ENCODE measurements at regions not wholly inside any gene's neighbourhood (a gene's known extent, or its start where the extent isn't known, plus 50 kb on each side); places are given as distances from the start of the nearest gene placed in this dataset.

DNA sequence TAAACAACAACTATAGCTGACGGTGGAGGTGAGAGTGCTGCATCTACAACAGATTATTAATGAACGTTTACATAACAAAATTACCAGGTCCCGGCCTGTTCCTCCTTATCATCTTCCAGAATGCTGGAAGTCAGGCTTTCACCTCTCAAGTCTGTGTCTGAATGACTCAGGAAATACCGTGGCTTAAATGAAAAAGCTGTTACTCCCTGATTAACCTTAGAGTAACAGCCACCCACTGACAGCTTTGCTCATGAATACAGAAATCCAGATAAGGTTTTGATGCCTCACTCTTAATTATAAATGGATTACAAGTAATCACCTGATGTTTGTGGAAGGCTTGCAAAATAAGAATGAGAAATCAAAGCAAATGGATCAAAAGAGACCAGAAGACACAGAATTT, 885.3 kb upstream of the CELF4 start:
- H3K27me3 Mint-ChIP-seq (ENCODE audit: insufficient read depth, unreplicated experiment): no peaks in the 10 kb centered on the region

GRCh38 chr18:38445804-38446145, 880.2 kb upstream of the CELF4 start:
- POLR2A ChIA-PET: no interaction called here
- no peak for TF ChIP-seq CTCF (IDR thresholded peaks at IDR 0.05; ENCODE audit: unreplicated experiment)
- DNase-seq (ENCODE audit: unreplicated experiment): no peak
- no peak overlapping the region for H3K4me3 Mint-ChIP-seq (ENCODE audit: unreplicated experiment)
- H3K9me3 Mint-ChIP-seq (ENCODE audit: unreplicated experiment): peaks cover 6% of the 10 kb centered on the region
- intact Hi-C loops (cut with micrococcal nuclease): no loop called here
- CTCF ChIA-PET: no interaction called here
- no peak overlapping the region for H3K27ac Mint-ChIP-seq (ENCODE audit: low read depth, unreplicated experiment)
- BruUV-seq (replicated peaks): no TSS peak
- no peaks in the 10 kb centered on the region for H3K4me1 Mint-ChIP-seq (ENCODE audit: insufficient read depth, unreplicated experiment)
- no peaks in the 10 kb centered on the region for H3K36me3 Mint-ChIP-seq (ENCODE audit: insufficient read depth, unreplicated experiment)
- H3K27me3 Mint-ChIP-seq (ENCODE audit: insufficient read depth, unreplicated experiment): no peaks in the 10 kb centered on the region

More for the DNA sequence above, 885.3 kb upstream of the CELF4 start:
- Mint-ChIP-seq H3K36me3 (ENCODE audit: insufficient read depth, unreplicated experiment) (no peaks in the 10 kb centered on the region), H3K4me3 (ENCODE audit: unreplicated experiment) (no peak overlapping the region), H3K4me1 (ENCODE audit: insufficient read depth, unreplicated experiment) (no peaks in the 10 kb centered on the region), H3K27ac (ENCODE audit: low read depth, unreplicated experiment) (no peak overlapping the region), H3K9me3 (ENCODE audit: unreplicated experiment) (peaks cover 6% of the 10 kb centered on the region)
- ChIA-PET POLR2A (no interaction called here), CTCF (no interaction called here)
- intact Hi-C loops (cut with micrococcal nuclease): no loop called here
- TF ChIP-seq CTCF (IDR thresholded peaks at IDR 0.05; ENCODE audit: unreplicated experiment): no peak
- BruUV-seq (replicated peaks): no TSS peak
- no peak for DNase-seq (ENCODE audit: unreplicated experiment)

GRCh38 chr18:38444971-38445803, 879.6 kb upstream of the CELF4 start:
- Mint-ChIP-seq H3K27me3 (ENCODE audit: insufficient read depth, unreplicated experiment) (no peaks in the 10 kb centered on the region), H3K9me3 (ENCODE audit: unreplicated experiment) (peaks cover 6% of the 10 kb centered on the region), H3K27ac (ENCODE audit: low read depth, unreplicated experiment) (no peak overlapping the region), H3K4me3 (ENCODE audit: unreplicated experiment) (no peak overlapping the region), H3K36me3 (ENCODE audit: insufficient read depth, unreplicated experiment) (no peaks in the 10 kb centered on the region), H3K4me1 (ENCODE audit: insufficient read depth, unreplicated experiment) (no peaks in the 10 kb centered on the region)
- BruUV-seq (replicated peaks): no TSS peak
- TF ChIP-seq CTCF (IDR thresholded peaks at IDR 0.05; ENCODE audit: unreplicated experiment): no peak
- CTCF ChIA-PET: interaction anchor here (0.5 kb wide), 1 partner anchor 1563 kb away, joined by 3 read pairs; no protein-coding TSS in a partner anchor
- no peak for DNase-seq (ENCODE audit: unreplicated experiment)
- intact Hi-C loops (cut with micrococcal nuclease): no loop called here
- POLR2A ChIA-PET: no interaction called here

DNA sequence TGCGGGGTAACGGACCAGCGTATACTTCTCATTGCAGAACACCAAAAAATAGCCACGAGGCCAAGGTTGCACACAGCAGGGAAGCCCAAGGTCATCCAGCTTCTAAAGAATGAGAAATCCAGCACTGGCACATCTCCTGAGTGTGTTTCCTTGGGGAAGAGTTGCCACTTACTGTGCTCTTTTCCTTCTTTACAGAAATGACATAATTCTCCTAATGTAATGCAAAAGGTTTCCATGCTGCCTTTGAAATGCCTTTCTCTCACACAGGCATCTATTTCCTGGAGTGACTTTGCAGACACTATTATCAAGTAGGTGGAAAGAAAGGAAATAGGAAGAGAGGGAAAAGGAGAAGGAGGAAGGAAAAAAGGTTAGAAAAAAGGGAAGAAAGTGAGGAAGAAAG, 862.1 kb upstream of the CELF4 start:
- ChIA-PET CTCF (no interaction called here), POLR2A (interaction anchor here (0.6 kb wide), 1 partner anchor 667 kb away, joined by 3 read pairs; no protein-coding TSS in a partner anchor)
- Mint-ChIP-seq H3K27me3 (ENCODE audit: insufficient read depth, unreplicated experiment) (no peaks in the 10 kb centered on the region), H3K4me1 (ENCODE audit: insufficient read depth, unreplicated experiment) (no peaks in the 10 kb centered on the region), H3K9me3 (ENCODE audit: unreplicated experiment) (no peaks in the 10 kb centered on the region), H3K36me3 (ENCODE audit: insufficient read depth, unreplicated experiment) (no peaks in the 10 kb centered on the region), H3K27ac (ENCODE audit: low read depth, unreplicated experiment) (no peak overlapping the region), H3K4me3 (ENCODE audit: unreplicated experiment) (no peak overlapping the region)
- intact Hi-C loops (cut with micrococcal nuclease): no loop called here
- BruUV-seq (replicated peaks): no TSS peak
- TF ChIP-seq CTCF (IDR thresholded peaks at IDR 0.05; ENCODE audit: unreplicated experiment): no peak
- no peak for DNase-seq (ENCODE audit: unreplicated experiment)

Measured in MCF 10A (cell line).